HepG2 (cell line): ENCODE measurements at regions not wholly inside any gene's neighbourhood (a gene's known extent, or its start where the extent isn't known, plus 50 kb on each side); places are given as distances from the start of the nearest gene placed in this dataset.

Experiments
- ATAC-seq: fragments of 200-7000 bp; cut with Tn5 transposase; 3 replicates; pipeline ENCODE4 v1.9.1; 2020; ENCODE audit warnings: mild to moderate bottlenecking, moderate library complexity
- BruUV-seq: library from RNA; stranded (reverse); fragments of 400-500 nt; replicated peaks from 2 replicates; lab custom pipeline; 2021; lab: Mats Ljungman, UMichigan
- CTCF ChIA-PET: fragments of 300-600 bp; formaldehyde crosslinking; extraction: SDS; loops from one replicate; lab custom pipeline; 2021; ENCODE audit warnings: low total read pairs, inconsistent platforms, low intra/inter-chr PET ratio; lab: Yijun Ruan, JAX
- POLR2A ChIA-PET: fragments of 350-600 bp; sonication (Branson Sonifier 250); formaldehyde crosslinking; loops from one replicate; lab custom pipeline; 2020; ENCODE audit warnings: antibody characterized with exemption, inconsistent platforms; lab: Yijun Ruan, JAX
- DNase-seq: peaks from one replicate; pipeline ENCODE4 v3.0.0-alpha.2; 2015; ENCODE audit warnings: low spot score
- FAIRE-seq: peaks from 3 replicates; lab custom pipeline; 2011; peaks lifted over from hg19 to GRCh38; lab: Jason Lieb, UNC
- H2AFZ ChIP-seq: one replicate; pipeline ENCODE4 v1.6.1; 2011; ENCODE audit warnings: low read length, inconsistent platforms
- H3K27ac ChIP-seq: fragments of 300-600 bp; 3 replicates; pipeline ENCODE4 v1.8.0; 2011; ENCODE audit warnings: mixed run types, mild to moderate bottlenecking, mixed read lengths, low read length, inconsistent platforms; ENCODE audit not compliant: insufficient read depth; ENCODE audit errors: extremely low read length
- H3K27me3 ChIP-seq, 2 experiments: fragments of 200-600 bp in 1 of 2; 2 replicates in 1 of 2; 3 replicates in 1 of 2; pipeline versions ENCODE4 v1.6.0 to v1.8.0; 2011; ENCODE audit warnings: low read length in 2 of 2, mild to moderate bottlenecking in 2 of 2, moderate library complexity in 2 of 2, inconsistent platforms in 1 of 2; ENCODE audit not compliant: insufficient read depth in 2 of 2, control insufficient read depth in 1 of 2
- H3K36me3 ChIP-seq, 2 experiments: fragments of 200-600 bp in 1 of 2; replicated peaks in 1 of 2; 2 replicates in 1 of 2; 3 replicates in 1 of 2; pipeline versions ENCODE4 v1.5.1 to v1.8.0; 2011; ENCODE audit warnings: low read length in 2 of 2, inconsistent platforms in 1 of 2; ENCODE audit not compliant: insufficient read depth in 2 of 2, control insufficient read depth in 1 of 2
- H3K4me1 ChIP-seq: 2 replicates; pipeline ENCODE4 v1.5.1; 2012; ENCODE audit warnings: low read length, inconsistent platforms; ENCODE audit not compliant: insufficient read depth
- H3K4me2 ChIP-seq: 2 replicates; pipeline ENCODE4 v1.6.0; 2011; ENCODE audit warnings: low read depth, low read length, inconsistent platforms
- H3K4me3 ChIP-seq, 3 experiments: fragments of 200-600 bp in 1 of 3; sonication (generic), shearing (Covaris generic) in 1 of 3; replicated peaks in 1 of 3; 2 replicates each; pipeline ENCODE4 v1.5.1; 2011 to 2016; ENCODE audit warnings: low read length in 3 of 3, inconsistent platforms in 2 of 3, low read depth in 2 of 3, mild to moderate bottlenecking in 2 of 3, control low read depth in 1 of 3, mixed read lengths in 1 of 3; ENCODE audit not compliant: insufficient read depth in 1 of 3
- H3K79me2 ChIP-seq: one replicate; pipeline ENCODE4 v1.6.1; 2011; ENCODE audit warnings: low read length, inconsistent platforms; ENCODE audit not compliant: insufficient read depth
- H3K9ac ChIP-seq: 2 replicates; pipeline ENCODE4 v1.6.0; 2011; ENCODE audit warnings: mild to moderate bottlenecking, low read depth, low read length, inconsistent platforms; ENCODE audit not compliant: insufficient read depth
- H3K9me3 ChIP-seq: 2 replicates; pipeline ENCODE4 v1.5.1; 2012; ENCODE audit warnings: mild to moderate bottlenecking, low read length
- H4K20me1 ChIP-seq: 2 replicates; pipeline ENCODE4 v1.6.0; 2011; ENCODE audit warnings: inconsistent platforms, mild to moderate bottlenecking, low read length, moderate library complexity; ENCODE audit not compliant: insufficient read depth
- PREB ChIP-seq: sonication (generic); formaldehyde crosslinking; IDR thresholded peaks from 2 replicates; pipeline ENCODE4 v1.4.0; 2020; ENCODE audit warnings: missing genetic modification reagents
- STAT5B ChIP-seq: sonication (generic); formaldehyde crosslinking; IDR thresholded peaks from 2 replicates; pipeline ENCODE4 v1.4.0; 2020; ENCODE audit warnings: missing genetic modification reagents
- USF2 ChIP-seq, 2 experiments: sonication (generic) in 1 of 2; formaldehyde crosslinking in 1 of 2; IDR thresholded peaks; 2 replicates each; pipeline versions ENCODE4 v1.5.1 to v1.6.1; 2011 to 2020; ENCODE audit warnings: borderline replicate concordance in 1 of 2, low read depth in 1 of 2, low read length in 1 of 2, mild to moderate bottlenecking in 1 of 2, missing genetic modification reagents in 1 of 2, moderate library complexity in 1 of 2
- ZFP41 ChIP-seq: sonication (generic); formaldehyde crosslinking; IDR thresholded peaks from 2 replicates; pipeline ENCODE4 v1.4.0; 2020; ENCODE audit warnings: mild to moderate bottlenecking, missing genetic modification reagents, borderline replicate concordance
- ZGPAT ChIP-seq: IDR thresholded peaks from 2 replicates; pipeline ENCODE4 v1.6.1; 2016; ENCODE audit warnings: mild to moderate bottlenecking
- ZNF136 ChIP-seq: sonication (generic); formaldehyde crosslinking; IDR thresholded peaks from 2 replicates; pipeline ENCODE4 v1.8.1; 2022; ENCODE audit warnings: low read depth, mild to moderate bottlenecking, moderate library complexity, missing genetic modification reagents
- ZNF253 ChIP-seq: sonication (generic); formaldehyde crosslinking; IDR thresholded peaks from 2 replicates; pipeline ENCODE4 v1.8.0; 2022; ENCODE audit warnings: mild to moderate bottlenecking, missing genetic modification reagents, borderline replicate concordance
- ZNF264 ChIP-seq: sonication (generic); formaldehyde crosslinking; IDR thresholded peaks from 2 replicates; pipeline ENCODE4 v1.4.0; 2020; ENCODE audit warnings: missing genetic modification reagents
- ZNF569 ChIP-seq: sonication (generic); formaldehyde crosslinking; IDR thresholded peaks from 2 replicates; pipeline ENCODE4 v1.5.0; 2020; ENCODE audit warnings: mild to moderate bottlenecking, missing genetic modification reagents, moderate library complexity, borderline replicate concordance
- ZNF570 ChIP-seq: sonication (generic); formaldehyde crosslinking; IDR thresholded peaks from 2 replicates; pipeline ENCODE4 v1.4.0; 2020; ENCODE audit warnings: mild to moderate bottlenecking, missing genetic modification reagents, borderline replicate concordance
- ZNF629 ChIP-seq: sonication (generic); formaldehyde crosslinking; conservative IDR thresholded peaks from 2 replicates; pipeline ENCODE4 v1.5.0; 2020; ENCODE audit warnings: missing genetic modification reagents
- ZNF75D ChIP-seq: sonication (generic); formaldehyde crosslinking; IDR thresholded peaks from 2 replicates; pipeline ENCODE4 v1.8.1; 2023; ENCODE audit warnings: missing genetic modification reagents, mild to moderate bottlenecking, borderline replicate concordance
- ZNF883 ChIP-seq: sonication (generic); formaldehyde crosslinking; IDR thresholded peaks from 2 replicates; pipeline ENCODE4 v1.5.1; 2020; ENCODE audit warnings: mild to moderate bottlenecking, missing genetic modification reagents; ENCODE audit errors: not compliant biosample characterization
- WGBS: methylation state at CpG from one replicate; pipeline ENCODE4 v1.1.6; 2017; ENCODE audit warnings: low lambda C conversion rate; 5-methylcytosine and 5-hydroxymethylcytosine counted together
- in situ Hi-C: cut with HindIII; loops from 2 replicates; pipeline ENCODE4 v1.10.0; 2017; ENCODE audit warnings: low pct_unique_long_range_greater_than_20kb; ENCODE audit not compliant: extremely low pct_ligation_motif_present
- intact Hi-C: fragments of 100-400 bp; cut with micrococcal nuclease; formaldehyde crosslinking; loops from one replicate; pipeline ENCODE4 v1.10.0; 2022; ENCODE audit not compliant: unreplicated experiment

GRCh38 chr10:9081253-9081652 lies 1026.8 kb downstream of the GATA3 start:
- no TSS peak for BruUV-seq

More at GRCh38 chr10:9081253-9081652, 1026.8 kb downstream of the GATA3 start:
- ChIA-PET POLR2A (no interaction called here), CTCF (no interaction called here)
- FAIRE-seq (no peak), ATAC-seq (no peak), DNase-seq (no peak)
- H3K4me2 ChIP-seq: no peak overlapping the region
- H3K36me3 ChIP-seq: no peaks in the 10 kb centered on the region
- intact Hi-C loops (no loop called here), in situ Hi-C loops (no loop called here)
- no peaks in the 10 kb centered on the region for H3K27me3 ChIP-seq
- no peak for TF ChIP-seq ZNF264 (CRISPR knock-in tag)
- no peak for TF ChIP-seq ZNF883 (CRISPR knock-in tag)
- TF ChIP-seq ZNF253 (CRISPR knock-in tag): no peak
- TF ChIP-seq ZGPAT: no peak
- no peak for TF ChIP-seq ZNF570 (CRISPR knock-in tag)
- no peak for TF ChIP-seq ZFP41
- TF ChIP-seq ZNF75D: no peak
- TF ChIP-seq ZNF569: no peak
- no peak for TF ChIP-seq ZNF136 (CRISPR knock-in tag)
- TF ChIP-seq STAT5B (CRISPR knock-in tag): no peak
- no peak for TF ChIP-seq ZNF629 (CRISPR knock-in tag)
- TF ChIP-seq USF2 (IDR thresholded peaks at IDR 0.05; ENCODE audit: low read depth, low read length): no peak
- no peak for TF ChIP-seq USF2 (CRISPR knock-in tag; IDR thresholded peaks at IDR 0.05; ENCODE audit: borderline replicate concordance)
- TF ChIP-seq PREB (CRISPR knock-in tag): no peak
- 2% methylated on average over 2 of the region's 2 CpGs for WGBS
- no peak overlapping the region for H2AFZ ChIP-seq
- no peak overlapping the region for H3K4me3 ChIP-seq
- H3K9ac ChIP-seq: no peak overlapping the region
- H3K27ac ChIP-seq: no peak overlapping the region
- no peaks in the 10 kb centered on the region for H3K4me1 ChIP-seq
- H3K79me2 ChIP-seq: no peaks in the 10 kb centered on the region
- no peaks in the 10 kb centered on the region for H3K9me3 ChIP-seq
- H4K20me1 ChIP-seq: no peaks in the 10 kb centered on the region
